ENCODE measurements at regions not wholly inside any gene's neighbourhood (a gene's known extent, or its start where the extent isn't known, plus 50 kb on each side); places are given as distances from the start of the nearest gene placed in this dataset.
A peak's percentile ranks its signal among the peaks of the same experiment; 100 is the strongest.

DNA sequence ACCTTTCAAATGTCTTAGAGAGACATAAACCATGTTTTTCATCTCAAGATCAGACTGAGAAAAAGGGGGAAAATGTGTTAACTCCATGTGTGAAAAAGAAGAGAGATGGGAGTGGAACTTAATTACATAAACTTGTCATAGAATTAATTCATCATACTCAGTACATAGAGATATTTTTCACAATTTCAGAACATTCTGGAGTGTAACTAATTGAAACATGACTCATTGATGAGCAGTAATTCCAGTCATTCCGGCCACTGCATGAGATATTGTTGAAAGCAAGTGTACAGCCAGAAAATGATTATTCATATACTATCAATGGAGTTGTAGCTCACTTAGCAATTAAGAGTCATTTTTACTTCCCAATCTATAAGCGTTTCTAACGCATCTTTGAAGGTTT lies 739.3 kb downstream of the LTN1 start:
- H3K4me3 ChIP-seq: no peak overlapping the region
- H3K36me3 ChIP-seq: no peaks in the 10 kb centered on the region
- H3K27ac ChIP-seq: no peak overlapping the region
- H3K27me3 ChIP-seq: no peaks in the 10 kb centered on the region
- no peak for ATAC-seq
- peaks cover 0 to 40% (median 3%) of the 10 kb centered on the region in 3 donors for H3K4me1 ChIP-seq
- no peaks in the 10 kb centered on the region for H3K9me3 ChIP-seq
- WGBS, 2 donors (ENCODE audit: low coverage in 1 of 2): 65 to 74% methylated on average over 3 of the region's 3 CpGs
- TF ChIP-seq POLR2AphosphoS5 (IDR thresholded peaks at IDR 0.05): peak; percentile 54
- TF ChIP-seq EP300 (IDR thresholded peaks at IDR 0.05): no peak

DNA sequence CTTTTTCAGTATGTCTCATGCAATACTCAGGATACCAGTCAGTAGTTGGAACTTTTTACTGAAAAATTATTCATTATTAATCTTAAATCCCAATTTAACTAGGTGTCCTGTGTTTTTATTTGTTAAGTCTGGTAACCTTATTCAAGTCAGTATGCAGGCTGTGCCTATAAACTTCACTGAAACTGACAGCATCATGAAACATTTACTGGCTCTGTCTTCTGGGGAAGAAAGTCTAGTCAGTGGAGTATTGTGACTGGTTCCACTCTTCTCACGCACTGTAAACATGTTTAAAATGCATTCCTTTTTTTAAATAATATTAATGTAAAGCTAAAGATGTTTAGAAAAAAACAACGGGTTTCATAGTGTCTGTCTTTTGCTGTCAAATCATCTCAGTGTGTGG lies 739.7 kb downstream of the LTN1 start:
- H3K4me1 ChIP-seq: peaks cover 0 to 40% (median 3%) of the 10 kb centered on the region in 3 donors
- no peaks in the 10 kb centered on the region for H3K36me3 ChIP-seq
- no peak for ATAC-seq
- H3K9me3 ChIP-seq: no peaks in the 10 kb centered on the region
- TF ChIP-seq, protein P1, sequence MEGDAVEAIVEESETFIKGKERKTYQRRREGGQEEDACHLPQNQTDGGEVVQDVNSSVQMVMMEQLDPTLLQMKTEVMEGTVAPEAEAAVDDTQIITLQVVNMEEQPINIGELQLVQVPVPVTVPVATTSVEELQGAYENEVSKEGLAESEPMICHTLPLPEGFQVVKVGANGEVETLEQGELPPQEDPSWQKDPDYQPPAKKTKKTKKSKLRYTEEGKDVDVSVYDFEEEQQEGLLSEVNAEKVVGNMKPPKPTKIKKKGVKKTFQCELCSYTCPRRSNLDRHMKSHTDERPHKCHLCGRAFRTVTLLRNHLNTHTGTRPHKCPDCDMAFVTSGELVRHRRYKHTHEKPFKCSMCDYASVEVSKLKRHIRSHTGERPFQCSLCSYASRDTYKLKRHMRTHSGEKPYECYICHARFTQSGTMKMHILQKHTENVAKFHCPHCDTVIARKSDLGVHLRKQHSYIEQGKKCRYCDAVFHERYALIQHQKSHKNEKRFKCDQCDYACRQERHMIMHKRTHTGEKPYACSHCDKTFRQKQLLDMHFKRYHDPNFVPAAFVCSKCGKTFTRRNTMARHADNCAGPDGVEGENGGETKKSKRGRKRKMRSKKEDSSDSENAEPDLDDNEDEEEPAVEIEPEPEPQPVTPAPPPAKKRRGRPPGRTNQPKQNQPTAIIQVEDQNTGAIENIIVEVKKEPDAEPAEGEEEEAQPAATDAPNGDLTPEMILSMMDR (IDR thresholded peaks at IDR 0.05): no peak
- TF ChIP-seq EP300 (IDR thresholded peaks at IDR 0.05): no peak
- no peak for TF ChIP-seq POLR2AphosphoS5 (IDR thresholded peaks at IDR 0.05)
- no peak for TF ChIP-seq POLR2A (IDR thresholded peaks at IDR 0.05)
- H3K4me3 ChIP-seq: no peak overlapping the region
- no peak overlapping the region for H3K27ac ChIP-seq
- 47 to 50% methylated on average over 1 to 2 of the region's 2 CpGs for WGBS, 2 donors (ENCODE audit: low coverage in 1 of 2)
- H3K27me3 ChIP-seq: no peaks in the 10 kb centered on the region

- ATAC-seq: no peak
- peaks cover 0 to 23% (median 0%) of the 10 kb centered on the region in 3 donors for H3K4me1 ChIP-seq
- TF ChIP-seq POLR2A (IDR thresholded peaks at IDR 0.05): no peak
- peak; percentile 3 for TF ChIP-seq POLR2AphosphoS5 (IDR thresholded peaks at IDR 0.05)
- H3K9me3 ChIP-seq: no peaks in the 10 kb centered on the region
- WGBS, 2 donors (ENCODE audit: low coverage in 1 of 2): 40 to 53% methylated on average over 3 to 4 of the region's 4 CpGs
- no peak overlapping the region for H3K27ac ChIP-seq
- H3K36me3 ChIP-seq: no peaks in the 10 kb centered on the region
- no peak overlapping the region for H3K4me3 ChIP-seq
- H3K27me3 ChIP-seq: no peaks in the 10 kb centered on the region
These were observed 741.7 kb downstream of the LTN1 start for GRCh38 chr21:28250946-28251345.

DNA sequence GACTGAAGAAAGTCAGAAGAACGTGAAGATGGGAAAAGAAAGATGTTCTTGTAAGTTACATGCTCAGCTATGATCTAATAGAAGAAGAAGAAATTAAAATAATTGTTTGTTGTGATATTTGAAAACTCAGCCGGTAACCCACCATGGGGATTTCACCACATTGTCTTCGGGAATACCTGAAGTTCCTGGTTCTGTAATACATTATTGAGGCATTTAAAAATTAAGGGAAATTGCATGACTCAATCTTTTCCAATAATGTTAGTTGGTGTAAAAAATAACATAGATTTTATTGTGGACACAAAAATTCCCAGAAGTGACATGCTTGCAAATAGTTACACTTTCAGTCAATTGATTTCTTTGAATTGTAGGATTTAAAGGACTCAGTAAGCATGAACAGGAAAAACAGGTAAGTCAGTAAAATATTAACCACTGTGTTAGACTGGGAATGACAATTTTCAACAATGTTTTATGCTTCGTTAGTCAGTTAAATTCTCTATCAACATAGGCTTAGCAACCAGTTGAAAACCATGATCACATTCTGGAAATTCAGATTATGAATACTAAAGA lies 745.1 kb downstream of the LTN1 start:
- Histone ChIP-seq H3K36me3 (no peaks in the 10 kb centered on the region), H3K27ac (no peak overlapping the region), H3K9me3 (no peaks in the 10 kb centered on the region), H3K27me3 (no peaks in the 10 kb centered on the region), H3K4me3 (no peak overlapping the region), H3K4me1 (peaks cover 0 to 4% (median 0%) of the 10 kb centered on the region in 3 donors)
- TF ChIP-seq POLR2A (IDR thresholded peaks at IDR 0.05) (no peak), EP300 (IDR thresholded peaks at IDR 0.05) (no peak), POLR2AphosphoS5 (IDR thresholded peaks at IDR 0.05) (no peak)
- TF ChIP-seq, protein P1 (IDR thresholded peaks at IDR 0.05): no peak
- 87 to 96% methylated on average over 4 of the region's 4 CpGs for WGBS, 2 donors (ENCODE audit: low coverage in 1 of 2)
- ATAC-seq: no peak

DNA sequence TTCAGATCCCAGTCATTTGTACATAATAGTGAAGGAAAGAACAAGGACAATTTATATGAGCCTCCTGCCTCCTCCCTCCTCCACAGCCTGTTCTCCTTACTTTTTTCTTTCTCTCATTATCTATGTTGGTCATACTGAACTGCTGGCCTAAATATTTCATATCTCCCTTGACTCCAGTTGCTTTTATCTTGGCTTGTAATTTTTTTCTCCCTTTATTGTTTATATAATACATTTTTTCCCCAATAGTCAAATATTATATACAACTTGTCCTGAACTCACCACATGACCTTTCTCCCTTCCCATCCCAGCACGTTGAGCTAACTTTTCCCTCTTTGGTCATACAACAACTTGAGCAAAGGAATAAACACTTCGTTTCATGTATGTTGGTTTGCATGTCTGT lies 752.1 kb downstream of the LTN1 start:
- Histone ChIP-seq H3K27ac (peak overlapping the region in 2 of 4 donors; percentile 41 to 50), H3K4me1 (peaks cover 12 to 50% (median 20%) of the 10 kb centered on the region in 3 donors), H3K9me3 (no peaks in the 10 kb centered on the region), H3K4me3 (no peak overlapping the region), H3K36me3 (no peaks in the 10 kb centered on the region), H3K27me3 (no peaks in the 10 kb centered on the region)
- 30 to 42% methylated on average over 2 of the region's 2 CpGs for WGBS, 2 donors (ENCODE audit: low coverage in 1 of 2)
- TF ChIP-seq, protein P1 (IDR thresholded peaks at IDR 0.05): no peak
- no peak for TF ChIP-seq POLR2AphosphoS5 (IDR thresholded peaks at IDR 0.05)
- no peak for TF ChIP-seq EP300 (IDR thresholded peaks at IDR 0.05)
- no peak for TF ChIP-seq POLR2A (IDR thresholded peaks at IDR 0.05)
- ATAC-seq: no peak

DNA sequence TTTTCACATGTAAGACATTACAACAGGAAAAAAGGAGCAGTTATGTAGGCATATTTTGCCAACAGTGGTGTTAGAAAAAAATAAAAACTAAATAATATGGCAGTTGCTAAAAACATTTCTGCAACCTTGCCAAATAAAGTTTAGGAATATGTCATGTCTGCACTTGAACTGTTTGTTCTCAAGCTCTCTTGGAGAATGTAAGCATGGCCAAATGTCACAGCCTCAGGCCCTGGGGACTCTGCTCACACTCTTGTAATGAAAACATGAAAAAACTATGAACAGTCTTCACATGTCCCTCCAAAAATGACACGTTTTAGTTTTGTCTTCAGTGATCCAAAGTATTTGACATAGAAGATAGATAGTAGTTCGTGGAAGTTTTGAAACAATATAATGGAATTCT lies 753.3 kb downstream of the LTN1 start:
- TF ChIP-seq EP300 (IDR thresholded peaks at IDR 0.05): no peak
- TF ChIP-seq, protein P1 (IDR thresholded peaks at IDR 0.05): no peak
- peak; percentile 85 for TF ChIP-seq POLR2AphosphoS5 (IDR thresholded peaks at IDR 0.05)
- H3K4me1 ChIP-seq: peaks cover 12 to 57% (median 20%) of the 10 kb centered on the region in 3 donors
- no peaks in the 10 kb centered on the region for H3K27me3 ChIP-seq
- H3K36me3 ChIP-seq: no peaks in the 10 kb centered on the region
- H3K9me3 ChIP-seq: no peaks in the 10 kb centered on the region
- H3K4me3 ChIP-seq: no peak overlapping the region
- ATAC-seq: peak; percentile 74
- peak overlapping the region in 3 of 4 donors; percentile 27 to 43 (median 30) for H3K27ac ChIP-seq
- 14 to 19% methylated on average over 2 of the region's 2 CpGs for WGBS, 2 donors (ENCODE audit: low coverage in 1 of 2)
